ENCODE measurements at regions not wholly inside any gene's neighbourhood (a gene's known extent, or its start where the extent isn't known, plus 50 kb on each side); places are given as distances from the start of the nearest gene placed in this dataset.

DNA sequence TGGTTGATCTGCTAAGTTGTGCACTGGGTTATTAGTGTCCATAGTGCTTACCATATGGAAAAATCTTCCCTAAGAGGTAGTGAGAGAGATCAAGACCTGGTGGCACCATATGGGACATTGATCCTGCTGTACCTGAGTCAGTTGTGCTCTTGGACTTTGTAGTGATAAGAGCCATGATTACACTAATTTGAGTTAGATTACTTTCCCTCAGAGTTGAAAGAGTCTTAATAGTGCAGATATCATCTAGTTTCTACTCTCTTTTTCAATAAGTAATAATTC, 114.2 kb downstream of the KCNE4 start:
- no peak for TF ChIP-seq EP300 (IDR thresholded peaks at IDR 0.05)
- TF ChIP-seq, protein P1, sequence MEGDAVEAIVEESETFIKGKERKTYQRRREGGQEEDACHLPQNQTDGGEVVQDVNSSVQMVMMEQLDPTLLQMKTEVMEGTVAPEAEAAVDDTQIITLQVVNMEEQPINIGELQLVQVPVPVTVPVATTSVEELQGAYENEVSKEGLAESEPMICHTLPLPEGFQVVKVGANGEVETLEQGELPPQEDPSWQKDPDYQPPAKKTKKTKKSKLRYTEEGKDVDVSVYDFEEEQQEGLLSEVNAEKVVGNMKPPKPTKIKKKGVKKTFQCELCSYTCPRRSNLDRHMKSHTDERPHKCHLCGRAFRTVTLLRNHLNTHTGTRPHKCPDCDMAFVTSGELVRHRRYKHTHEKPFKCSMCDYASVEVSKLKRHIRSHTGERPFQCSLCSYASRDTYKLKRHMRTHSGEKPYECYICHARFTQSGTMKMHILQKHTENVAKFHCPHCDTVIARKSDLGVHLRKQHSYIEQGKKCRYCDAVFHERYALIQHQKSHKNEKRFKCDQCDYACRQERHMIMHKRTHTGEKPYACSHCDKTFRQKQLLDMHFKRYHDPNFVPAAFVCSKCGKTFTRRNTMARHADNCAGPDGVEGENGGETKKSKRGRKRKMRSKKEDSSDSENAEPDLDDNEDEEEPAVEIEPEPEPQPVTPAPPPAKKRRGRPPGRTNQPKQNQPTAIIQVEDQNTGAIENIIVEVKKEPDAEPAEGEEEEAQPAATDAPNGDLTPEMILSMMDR (IDR thresholded peaks at IDR 0.05) = no peak
